IMR-90 (cell line): ENCODE measurements at regions not wholly inside any gene's neighbourhood (a gene's known extent, or its start where the extent isn't known, plus 50 kb on each side); places are given as distances from the start of the nearest gene placed in this dataset.
A peak's percentile ranks its signal among the peaks of the same experiment; 100 is the strongest.

Experiments used
- ATAC-seq: fragments of 200-7000 bp; cut with Tn5 transposase; 2 replicates; pipeline ENCODE4 v1.9.1; 2020; ENCODE audit warnings: low read depth, mild to moderate bottlenecking, moderate library complexity
- BruUV-seq: library from RNA; stranded (reverse); fragments of 400-500 nt; replicated peaks from 2 replicates; lab custom pipeline; 2021; lab: Mats Ljungman, UMichigan
- CTCF ChIA-PET: fragments of 300-600 bp; formaldehyde crosslinking; extraction: SDS; loops from one replicate; lab custom pipeline; 2021; ENCODE audit warnings: antibody characterized with exemption; lab: Yijun Ruan, JAX
- POLR2A ChIA-PET: fragments of 300-600 bp; sonication (Branson Sonifier 250); formaldehyde crosslinking; loops from one replicate; lab custom pipeline; 2022; ENCODE audit warnings: antibody characterized with exemption; ENCODE audit not compliant: unreplicated experiment; lab: Charles Lee
- DNase-seq: peaks from one replicate; pipeline ENCODE4 v3.0.0; 2013
- H2AFZ ChIP-seq: replicated peaks from 2 replicates; pipeline ENCODE3; 2013; ENCODE audit warnings: low read length, mild to moderate bottlenecking; ENCODE audit not compliant: poor library complexity
- H2AK5ac ChIP-seq: 2 replicates; pipeline ENCODE4 v1.6.1; 2013; ENCODE audit warnings: low read depth, low read length, inconsistent platforms
- H2AK9ac ChIP-seq: replicated peaks from 2 replicates; pipeline ENCODE3; 2013; ENCODE audit warnings: mild to moderate bottlenecking, low read depth, low read length, moderate library complexity; ENCODE audit not compliant: poor library complexity
- H2BK120ac ChIP-seq: 2 replicates; pipeline ENCODE4 v1.6.1; 2013; ENCODE audit warnings: low read depth, low read length, inconsistent platforms
- H2BK15ac ChIP-seq: 3 replicates; pipeline ENCODE4 v1.6.1; 2013; ENCODE audit warnings: low read depth, low read length, inconsistent platforms
- H2BK20ac ChIP-seq: 2 replicates; pipeline ENCODE4 v1.6.1; 2013; ENCODE audit warnings: low read depth, mild to moderate bottlenecking, inconsistent platforms, low read length, moderate library complexity
- H2BK5ac ChIP-seq: 2 replicates; pipeline ENCODE4 v1.6.1; 2013; ENCODE audit warnings: mild to moderate bottlenecking, low read depth, low read length, inconsistent platforms; ENCODE audit not compliant: poor library complexity, severe bottlenecking
- H3K14ac ChIP-seq: replicated peaks from 2 replicates; pipeline ENCODE4 v1.6.1; 2013; ENCODE audit warnings: low read depth, low read length, inconsistent platforms
- H3K18ac ChIP-seq: 2 replicates; pipeline ENCODE4 v1.6.1; 2013; ENCODE audit warnings: low read depth, low read length, control low read depth
- H3K23ac ChIP-seq: 2 replicates; pipeline ENCODE4 v1.6.1; 2013; ENCODE audit warnings: low read depth, low read length, inconsistent platforms
- H3K27ac ChIP-seq: 2 replicates; pipeline ENCODE4 v1.5.1; 2013; ENCODE audit warnings: mild to moderate bottlenecking, control low read depth, low read length; ENCODE audit not compliant: insufficient read depth
- H3K27me3 ChIP-seq: 2 replicates; pipeline ENCODE4 v1.6.1; 2013; ENCODE audit warnings: low read length; ENCODE audit not compliant: control insufficient read depth, insufficient read depth
- H3K36me3 ChIP-seq: 2 replicates; pipeline ENCODE4 v1.6.1; 2013; ENCODE audit warnings: low read length, mixed read lengths; ENCODE audit not compliant: control insufficient read depth, insufficient read depth
- H3K4ac ChIP-seq: 2 replicates; pipeline ENCODE4 v1.6.1; 2013; ENCODE audit warnings: low read depth, low read length, inconsistent platforms
- H3K4me1 ChIP-seq: 2 replicates; pipeline ENCODE4 v1.6.1; 2013; ENCODE audit warnings: low read length, mixed read lengths; ENCODE audit not compliant: control insufficient read depth, insufficient read depth
- H3K4me2 ChIP-seq: 2 replicates; pipeline ENCODE4 v1.6.1; 2013; ENCODE audit warnings: low read depth, mild to moderate bottlenecking, control low read depth, low read length, moderate library complexity
- H3K4me3 ChIP-seq: 2 replicates; pipeline ENCODE4 v1.5.1; 2013; ENCODE audit warnings: low read depth, mild to moderate bottlenecking, control low read depth, low read length, moderate library complexity; ENCODE audit not compliant: insufficient read depth
- H3K56ac ChIP-seq: 2 replicates; pipeline ENCODE4 v1.6.1; 2013; ENCODE audit warnings: low read length, inconsistent platforms; ENCODE audit not compliant: insufficient read depth; ENCODE audit errors: extremely low read depth
- H3K79me1 ChIP-seq, 2 experiments: 2 replicates each; pipeline ENCODE4 v1.6.1; 2013; ENCODE audit warnings: low read length in 2 of 2, inconsistent platforms in 1 of 2, low read depth in 1 of 2
- H3K9ac ChIP-seq: 2 replicates; pipeline ENCODE4 v1.6.1; 2013; ENCODE audit warnings: low read depth, low read length, control low read depth
- H3K9me1 ChIP-seq: 2 replicates; pipeline ENCODE4 v1.6.1; 2013; ENCODE audit warnings: low read length, inconsistent platforms; ENCODE audit not compliant: insufficient read depth
- H3K9me3 ChIP-seq: 2 replicates; pipeline ENCODE4 v1.6.1; 2013; ENCODE audit warnings: low read length; ENCODE audit not compliant: control insufficient read depth, insufficient read depth
- H4K20me1 ChIP-seq: 2 replicates; pipeline ENCODE4 v1.6.1; 2013; ENCODE audit warnings: low read length, inconsistent platforms; ENCODE audit not compliant: insufficient read depth
- H4K5ac ChIP-seq: 2 replicates; pipeline ENCODE4 v1.6.1; 2013; ENCODE audit warnings: mild to moderate bottlenecking, low read depth, low read length, control low read depth
- H4K8ac ChIP-seq, 2 experiments: 2 replicates each; pipeline ENCODE4 v1.6.1; 2013; ENCODE audit warnings: low read depth in 2 of 2, low read length in 2 of 2, control low read depth in 1 of 2, inconsistent platforms in 1 of 2
- H4K91ac ChIP-seq: 2 replicates; pipeline ENCODE4 v1.6.1; 2013; ENCODE audit warnings: low read depth, low read length, inconsistent platforms; ENCODE audit not compliant: insufficient read depth
- BHLHE40 ChIP-seq: fragments of 150-350 bp; IDR thresholded peaks from 2 replicates; pipeline ENCODE4 v1.6.1; 2016; ENCODE audit warnings: mild to moderate bottlenecking, low read depth, low read length
- CHD1 ChIP-seq: IDR thresholded peaks from 2 replicates; pipeline ENCODE4 v1.6.1; 2012; ENCODE audit warnings: low read depth, low read length, improper control_type of control experiment
- CTCF ChIP-seq: conservative IDR thresholded peaks from 2 replicates; pipeline ENCODE4 v1.5.1; 2012; ENCODE audit warnings: mild to moderate bottlenecking, low read depth, low read length, improper control_type of control experiment
- ELK1 ChIP-seq: fragments of 150-350 bp; IDR thresholded peaks from 2 replicates; pipeline ENCODE4 v1.6.1; 2016; ENCODE audit warnings: low read depth, mild to moderate bottlenecking, low read length, moderate library complexity, borderline replicate concordance
- FOS ChIP-seq: fragments of 150-350 bp; IDR thresholded peaks from 2 replicates; pipeline ENCODE4 v1.6.1; 2016; ENCODE audit warnings: low read depth, low read length
- RCOR1 ChIP-seq: IDR thresholded peaks from 2 replicates; pipeline ENCODE4 v1.6.1; 2012; ENCODE audit warnings: mild to moderate bottlenecking, low read length, improper control_type of control experiment; ENCODE audit not compliant: insufficient replicate concordance
- SMC3 ChIP-seq: fragments of 150-350 bp; IDR thresholded peaks from 2 replicates; pipeline ENCODE4 v1.6.1; 2016; ENCODE audit warnings: low read depth, mild to moderate bottlenecking, antibody characterized with exemption, low read length, moderate library complexity
- WGBS, 2 experiments: methylation state at CpG; one replicate each; pipeline versions ENCODE4 v1.1.5 to v1.1.7; 2013; ENCODE audit warnings: missing lambda C conversion rate in 2 of 2; ENCODE audit not compliant: insufficient read length in 1 of 2; ENCODE audit errors: extremely low coverage in 2 of 2; 5-methylcytosine and 5-hydroxymethylcytosine counted together
- dilution Hi-C: fragments of 300-500 bp; cut with HindIII; formaldehyde crosslinking; loops from one replicate; pipeline ENCODE4 v1.14.3; 2018; ENCODE audit warnings: low sequenced_read_pairs; ENCODE audit not compliant: unreplicated experiment
- in situ Hi-C: fragments of 300-500 bp; cut with MboI; formaldehyde crosslinking; loops from 3 replicates; pipeline ENCODE4 v1.14.3; 2019; ENCODE audit warnings: low sequenced_read_pairs, inconsistent platforms, mixed read lengths
- intact Hi-C: fragments of 100-400 bp; cut with micrococcal nuclease; formaldehyde crosslinking; loops from 2 replicates; pipeline ENCODE4 v1.10.0; 2022

GRCh38 chr19:31168106-31168625 lies 181.1 kb downstream of the TSHZ3 start:
- DNase-seq (no peak), ATAC-seq (no peak)
- Histone ChIP-seq H2BK15ac (no peak overlapping the region), H4K91ac (no peak overlapping the region), H3K9me1 (no peaks in the 10 kb centered on the region), H3K14ac (no peak overlapping the region), H2AK9ac (peak overlapping the region; percentile 39), H3K79me1 (no peaks in the 10 kb centered on the region), H3K36me3 (no peaks in the 10 kb centered on the region), H4K5ac (no peak overlapping the region), H3K4me1 (no peaks in the 10 kb centered on the region; the same call in 1 of the 2 replicates), H3K9ac (no peak overlapping the region), H3K4me3 (no peak overlapping the region), H3K23ac (no peak overlapping the region), H4K20me1 (no peaks in the 10 kb centered on the region), H3K27me3 (no peaks in the 10 kb centered on the region; the same call in 1 of the 2 replicates), H3K18ac (no peak overlapping the region), H3K56ac (no peak overlapping the region), H2AFZ (no peak overlapping the region), H2AK5ac (no peak overlapping the region), H3K9me3 (no peaks in the 10 kb centered on the region), H4K8ac (no peak overlapping the region), H2BK20ac (no peak overlapping the region), H3K4ac (no peak overlapping the region), H3K27ac (no peak overlapping the region), H2BK5ac (no peak overlapping the region), H2BK120ac (no peak overlapping the region), H3K4me2 (no peak overlapping the region)
- CTCF ChIA-PET: interaction anchor here (0.6 kb wide), 1 partner anchor 29 kb away, joined by 4 read pairs; no protein-coding TSS in a partner anchor
- intact Hi-C loops: no loop called here
- dilution Hi-C loops: no loop called here
- BruUV-seq: no TSS peak
- in situ Hi-C loops: no loop called here
- WGBS, 2 experiments: 95% methylated on average over 4 of the region's 8 CpGs; no CpG with 5 or more reads in 1 of the 2 experiments
- TF ChIP-seq CHD1 (no peak), ELK1 (no peak), CTCF (no peak), SMC3 (no peak), FOS (no peak), BHLHE40 (no peak), RCOR1 (no peak)
- POLR2A ChIA-PET: no interaction called here
